HG03066 (cell line): ENCODE measurements at regions not wholly inside any gene's neighbourhood (a gene's known extent, or its start where the extent isn't known, plus 50 kb on each side); places are given as distances from the start of the nearest gene placed in this dataset.
"Not testable (repeated sequence)": the region's sequence is repeated elsewhere in the genome, so short reads cannot be mapped to it uniquely, and the experiment has no call there.

ENCODE experiments used
- ATAC-seq: cut with Tn5 transposase; IDR thresholded peaks from one replicate; pipeline ENCODE4 v1.9.1; 2021; ENCODE audit warnings: low read depth; ENCODE audit not compliant: unreplicated experiment

GRCh38 chr18:46179306-46179705 lies 75.1 kb downstream of the HAUS1 start:
- ATAC-seq, result no peak

DNA sequence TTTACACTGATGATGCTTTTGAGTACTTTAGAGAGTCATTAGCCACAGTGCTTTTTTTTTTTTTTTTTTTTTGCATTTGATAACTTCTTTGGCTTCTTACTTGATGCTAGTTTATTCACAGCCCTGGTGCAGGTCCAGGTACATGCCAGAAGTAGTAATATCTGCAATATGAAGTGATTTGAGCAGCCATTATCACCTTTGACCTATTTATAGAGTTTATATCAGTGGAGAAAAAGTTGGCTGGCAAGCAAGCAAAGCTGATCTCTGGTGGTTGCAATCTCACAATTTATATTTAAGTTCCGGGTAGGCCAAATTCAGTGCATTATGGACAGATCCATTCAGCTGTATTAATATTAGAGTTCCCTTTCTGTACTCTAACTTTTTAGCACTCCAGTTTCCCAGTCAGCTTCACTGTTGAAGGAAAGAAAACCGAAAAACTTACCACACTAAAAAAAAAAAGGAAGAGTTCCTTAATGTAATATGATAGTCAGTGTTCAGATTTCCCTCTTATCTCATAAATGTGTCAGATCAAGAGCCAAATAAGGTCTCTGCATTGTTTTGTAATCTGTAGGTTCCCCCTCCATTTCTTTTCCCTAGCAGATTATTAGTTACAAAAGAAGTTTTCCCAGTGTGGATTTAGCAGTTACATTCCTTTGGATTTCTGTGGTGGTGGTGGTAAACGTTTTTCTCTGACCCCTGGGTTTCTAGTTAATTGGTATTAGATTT lies 78.6 kb downstream of the HAUS1 start:
- no peak for ATAC-seq

GRCh38 chr18:46184296-46184695 lies 80.1 kb downstream of the HAUS1 start:
- ATAC-seq, result not testable (repeated sequence)

DNA sequence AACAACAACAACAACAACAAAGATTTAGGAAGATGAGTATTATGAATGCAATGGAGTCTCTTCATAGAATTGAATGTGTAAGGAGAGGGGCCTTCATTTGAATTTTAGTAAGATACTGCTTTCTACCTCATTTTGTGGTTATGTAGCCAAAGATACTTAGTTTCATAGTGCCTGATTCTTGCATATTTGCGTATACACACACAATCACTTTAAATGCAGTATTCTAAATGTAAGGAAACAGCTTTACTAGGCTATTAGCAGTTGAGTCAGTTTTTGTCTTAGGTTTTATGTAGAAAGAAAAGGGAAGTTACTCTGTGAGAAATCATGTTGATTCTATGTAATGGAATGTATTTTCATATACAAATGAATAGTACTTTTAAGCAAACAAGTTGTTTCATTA lies 80.5 kb downstream of the HAUS1 start:
- no peak for ATAC-seq

- no peak for ATAC-seq
Measured at GRCh38 chr18:46190667-46191066, 86.5 kb downstream of the HAUS1 start.

DNA sequence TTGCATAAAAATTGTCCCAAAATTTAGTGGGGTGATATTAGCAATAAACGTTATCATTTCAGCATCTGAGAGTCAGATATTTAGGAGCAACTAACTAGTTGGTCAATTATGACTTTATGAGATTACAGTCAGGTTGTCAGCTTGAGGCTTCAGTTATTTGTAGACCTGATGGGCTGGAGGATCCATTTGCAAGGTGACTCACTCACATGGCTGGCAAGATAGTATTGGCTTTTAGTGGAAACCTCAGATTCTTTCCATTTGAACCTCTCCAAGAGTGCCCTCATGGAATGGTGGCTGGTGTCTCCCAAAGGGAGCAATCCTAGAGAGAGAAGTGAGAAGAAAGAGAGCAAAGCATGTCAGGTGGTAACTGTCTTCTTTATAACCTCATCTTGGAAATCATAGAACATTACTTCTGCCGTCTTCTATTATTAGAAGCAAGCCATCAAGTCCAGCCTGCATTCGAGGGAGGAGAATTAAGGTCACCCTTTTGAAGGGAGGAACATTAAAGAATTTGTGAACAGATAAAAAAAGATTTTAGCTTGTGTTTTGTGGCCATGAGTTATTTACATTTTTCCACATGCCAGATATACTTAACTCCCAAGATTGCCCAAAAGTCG lies 92.5 kb downstream of the HAUS1 start:
- no peak for ATAC-seq

DNA sequence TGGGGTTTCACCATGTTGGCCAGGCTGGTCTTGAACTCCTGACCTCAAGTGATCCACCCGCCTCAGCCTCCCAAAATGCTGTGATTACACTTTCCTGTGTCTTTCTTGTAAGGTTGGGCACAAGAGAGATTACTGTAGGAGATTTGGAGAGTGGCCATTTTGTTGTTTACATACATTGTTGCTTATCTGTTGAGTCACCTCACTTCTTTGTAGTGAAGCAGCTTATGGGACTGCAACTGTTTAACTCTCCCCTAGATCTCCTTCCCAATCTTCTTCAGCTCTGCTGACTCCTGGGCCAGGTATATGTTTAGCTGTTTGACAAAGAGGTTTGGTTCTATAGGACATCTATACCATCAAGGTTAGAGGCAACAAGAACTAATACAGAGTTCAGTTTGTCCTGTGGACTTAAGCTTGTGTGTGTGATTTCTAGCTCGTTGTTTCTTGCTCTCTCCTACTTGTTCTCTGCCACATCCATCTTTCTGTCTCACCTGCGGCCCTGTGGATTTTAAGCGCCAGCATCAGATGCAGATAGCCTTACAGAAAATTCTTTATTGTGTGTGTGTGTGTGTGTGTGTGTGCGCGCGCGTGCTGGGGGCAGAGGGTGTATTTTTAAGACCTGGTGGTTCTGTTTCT lies 95.4 kb downstream of the HAUS1 start:
- no peak for ATAC-seq

DNA sequence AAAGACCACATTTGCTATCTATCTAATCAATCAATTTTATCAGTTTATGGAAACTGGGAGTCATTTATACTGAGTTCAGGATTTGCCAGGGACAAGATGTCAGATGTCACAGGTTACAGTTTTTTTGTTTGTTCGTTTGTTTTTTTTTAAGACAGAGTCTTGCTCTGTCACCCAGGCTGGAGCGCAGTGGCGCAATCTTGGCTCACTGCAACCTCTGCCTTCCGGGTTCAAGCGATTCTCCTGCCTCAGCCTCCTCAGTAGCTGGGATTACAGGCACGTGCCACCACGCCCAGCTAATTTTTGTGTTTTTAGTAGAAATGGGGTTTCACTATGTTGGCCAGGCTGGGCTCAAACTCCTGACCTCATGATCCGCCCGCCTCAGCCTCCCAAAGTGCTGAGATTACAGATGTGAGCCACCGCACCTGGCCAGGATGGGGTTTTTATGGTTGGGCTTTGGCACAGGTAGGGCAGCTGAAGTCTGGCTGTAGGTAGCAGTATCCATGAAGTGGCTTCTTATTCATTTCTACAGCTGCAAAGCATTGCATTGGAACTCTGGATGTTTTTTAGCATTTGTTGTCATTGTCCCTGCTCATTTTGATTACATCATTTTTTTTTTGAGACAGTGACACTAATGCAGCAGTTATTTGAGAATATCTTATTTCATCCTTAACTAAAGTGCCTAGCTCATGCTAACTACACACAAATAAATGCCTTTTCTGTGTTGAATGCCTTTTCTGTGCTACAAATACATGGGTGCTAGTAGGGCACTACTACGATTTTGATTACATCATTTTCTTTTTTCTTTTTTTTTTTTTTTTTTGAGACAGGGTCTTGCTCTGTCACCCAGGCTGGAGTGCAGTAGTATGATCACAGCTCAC lies 96.2 kb downstream of the HAUS1 start:
- not testable (repeated sequence) for ATAC-seq

GRCh38 chr18:46204143-46204542 lies 100.0 kb downstream of the HAUS1 start:
- ATAC-seq, result no peak

DNA sequence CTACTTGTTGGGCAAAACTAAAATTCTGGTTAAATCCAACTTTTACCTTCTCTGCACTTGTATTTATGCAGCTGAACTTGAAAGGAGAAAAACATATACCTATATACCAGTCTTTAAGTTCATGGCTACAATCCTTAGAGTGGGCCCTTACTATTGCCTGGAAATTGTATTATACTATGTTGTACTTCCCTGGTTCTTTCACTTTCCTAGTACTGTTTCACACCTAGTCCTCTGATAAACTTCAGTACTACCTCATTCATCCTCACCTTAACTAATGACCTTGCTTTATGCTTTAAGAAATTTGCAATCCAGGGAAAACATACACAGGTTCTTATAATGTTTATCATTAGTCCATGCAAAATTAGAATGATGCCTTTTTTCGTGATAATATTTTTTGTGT lies 103.8 kb downstream of the HAUS1 start:
- ATAC-seq, result no peak

GRCh38 chr18:46209161-46209560 lies 105.0 kb downstream of the HAUS1 start:
- ATAC-seq, result no peak

- no peak for ATAC-seq
Measured at GRCh38 chr18:46211816-46212215, 107.6 kb downstream of the HAUS1 start.

GRCh38 chr18:46212398-46212797 lies 108.2 kb downstream of the HAUS1 start:
- no peak for ATAC-seq

- ATAC-seq, result no peak
Measured at GRCh38 chr18:46213295-46213694, 109.1 kb downstream of the HAUS1 start.

DNA sequence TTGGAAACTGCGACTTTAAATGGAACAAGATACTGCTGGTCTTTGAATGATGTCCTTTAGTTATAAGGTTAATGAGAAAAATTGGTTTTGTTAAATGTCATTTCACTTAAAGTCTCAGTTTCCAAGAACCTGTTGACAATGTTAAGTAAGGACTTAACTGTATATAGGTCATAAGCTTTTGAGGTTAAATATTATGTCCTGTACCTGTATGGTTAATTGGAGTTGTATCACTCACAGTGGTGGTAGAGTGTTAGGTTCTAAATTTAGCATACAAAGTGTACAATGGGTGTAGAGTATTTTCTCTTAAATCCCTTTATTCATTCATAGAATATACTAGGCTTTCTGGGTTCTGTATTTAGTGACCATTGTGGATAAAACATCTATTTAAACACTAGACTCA lies 110.2 kb downstream of the HAUS1 start:
- no peak for ATAC-seq

- no peak for ATAC-seq
Measured at GRCh38 chr18:46215902-46216723, 111.9 kb downstream of the HAUS1 start.

DNA sequence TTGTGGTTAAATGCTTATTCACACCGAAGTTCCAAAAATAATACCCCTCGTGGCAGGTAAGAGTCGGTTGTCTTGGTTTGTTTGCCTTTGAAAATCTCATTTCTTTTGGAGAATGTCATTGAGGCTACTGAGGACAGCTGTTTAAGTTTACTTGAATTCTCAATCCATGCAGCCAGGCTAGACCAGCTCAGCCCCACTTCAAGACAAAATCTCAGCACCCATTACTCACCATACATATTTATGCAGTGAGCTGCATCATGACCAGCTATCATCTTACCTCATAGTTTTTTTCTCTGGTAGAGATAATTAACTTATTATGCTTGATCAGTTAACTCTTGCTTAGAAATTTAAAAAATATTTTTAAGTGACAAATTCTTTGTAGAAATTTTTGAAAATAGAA lies 115.9 kb downstream of the HAUS1 start:
- ATAC-seq, result no peak

GRCh38 chr18:46222093-46222492 lies 117.9 kb downstream of the HAUS1 start:
- no peak for ATAC-seq

GRCh38 chr18:46222710-46223360 lies 118.7 kb downstream of the HAUS1 start:
- ATAC-seq, result no peak
